ENCODE measurements at regions not wholly inside any gene's neighbourhood (a gene's known extent, or its start where the extent isn't known, plus 50 kb on each side); places are given as distances from the start of the nearest gene placed in this dataset.

DNA sequence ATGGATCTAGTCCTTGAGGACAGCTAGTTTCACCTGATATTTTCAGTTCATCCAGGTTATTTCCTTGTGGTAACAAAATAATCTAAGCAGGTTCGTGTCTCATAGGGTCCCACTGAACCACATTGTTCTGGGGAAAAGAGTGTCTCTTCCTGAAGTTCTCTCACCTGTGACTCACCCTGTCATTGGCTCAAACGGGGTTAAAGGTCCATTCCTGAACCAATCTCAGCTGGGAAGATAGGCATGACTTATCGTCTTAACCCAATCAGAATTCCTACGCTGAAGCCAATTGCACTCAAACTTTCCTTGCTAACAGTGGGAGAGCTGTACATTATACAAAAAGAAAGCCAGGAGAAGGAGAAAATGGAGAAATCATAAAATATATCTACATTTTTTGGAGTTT, 475.8 kb downstream of the TOX3 start:
- no peak overlapping the region for H3K4me3 ChIP-seq (ENCODE audit: low read depth, low read length)
- TF ChIP-seq, protein P1, sequence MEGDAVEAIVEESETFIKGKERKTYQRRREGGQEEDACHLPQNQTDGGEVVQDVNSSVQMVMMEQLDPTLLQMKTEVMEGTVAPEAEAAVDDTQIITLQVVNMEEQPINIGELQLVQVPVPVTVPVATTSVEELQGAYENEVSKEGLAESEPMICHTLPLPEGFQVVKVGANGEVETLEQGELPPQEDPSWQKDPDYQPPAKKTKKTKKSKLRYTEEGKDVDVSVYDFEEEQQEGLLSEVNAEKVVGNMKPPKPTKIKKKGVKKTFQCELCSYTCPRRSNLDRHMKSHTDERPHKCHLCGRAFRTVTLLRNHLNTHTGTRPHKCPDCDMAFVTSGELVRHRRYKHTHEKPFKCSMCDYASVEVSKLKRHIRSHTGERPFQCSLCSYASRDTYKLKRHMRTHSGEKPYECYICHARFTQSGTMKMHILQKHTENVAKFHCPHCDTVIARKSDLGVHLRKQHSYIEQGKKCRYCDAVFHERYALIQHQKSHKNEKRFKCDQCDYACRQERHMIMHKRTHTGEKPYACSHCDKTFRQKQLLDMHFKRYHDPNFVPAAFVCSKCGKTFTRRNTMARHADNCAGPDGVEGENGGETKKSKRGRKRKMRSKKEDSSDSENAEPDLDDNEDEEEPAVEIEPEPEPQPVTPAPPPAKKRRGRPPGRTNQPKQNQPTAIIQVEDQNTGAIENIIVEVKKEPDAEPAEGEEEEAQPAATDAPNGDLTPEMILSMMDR (IDR thresholded peaks at IDR 0.05; ENCODE audit: insufficient read depth, low read length), result no peak

DNA sequence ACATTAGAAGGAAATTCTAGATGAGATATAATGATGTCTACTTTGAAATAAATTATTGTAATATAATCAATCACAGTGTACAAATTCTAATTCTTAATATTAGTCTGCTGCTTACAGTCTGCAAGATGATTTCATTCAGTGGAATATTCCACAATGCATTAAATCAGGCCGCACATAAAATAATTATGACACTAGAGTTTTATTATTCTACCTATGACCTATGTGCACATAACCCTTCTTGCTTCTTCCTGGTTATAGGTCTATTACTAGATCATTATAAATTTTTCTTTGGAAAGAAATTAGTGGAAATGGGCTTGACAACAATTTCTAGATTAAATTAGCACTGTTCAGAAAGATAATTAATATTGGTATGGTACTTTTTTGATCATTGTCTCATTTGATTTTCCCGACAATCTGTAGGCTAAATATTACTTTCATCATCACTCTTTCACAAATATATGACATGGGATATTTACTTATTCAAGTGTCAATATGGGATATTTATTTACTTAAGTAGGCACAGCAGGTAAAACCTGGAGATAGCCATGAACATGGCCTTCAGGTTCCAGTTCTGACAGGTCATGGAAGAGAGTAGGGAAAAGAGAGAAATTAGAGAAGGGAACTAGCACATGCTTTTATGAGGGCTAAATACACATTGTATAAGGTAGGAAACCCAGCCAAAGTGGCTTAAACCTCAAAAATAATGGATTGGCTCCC, 476.4 kb downstream of the TOX3 start:
- TF ChIP-seq, protein P1 (IDR thresholded peaks at IDR 0.05; ENCODE audit: insufficient read depth, low read length), result no peak
- no peak for DNase-seq (ENCODE audit: low read depth)
- H3K4me3 ChIP-seq (ENCODE audit: low read depth, low read length), result no peak overlapping the region

More for the DNA sequence above, 475.8 kb downstream of the TOX3 start:
- DNase-seq (ENCODE audit: low read depth), result no peak

DNA sequence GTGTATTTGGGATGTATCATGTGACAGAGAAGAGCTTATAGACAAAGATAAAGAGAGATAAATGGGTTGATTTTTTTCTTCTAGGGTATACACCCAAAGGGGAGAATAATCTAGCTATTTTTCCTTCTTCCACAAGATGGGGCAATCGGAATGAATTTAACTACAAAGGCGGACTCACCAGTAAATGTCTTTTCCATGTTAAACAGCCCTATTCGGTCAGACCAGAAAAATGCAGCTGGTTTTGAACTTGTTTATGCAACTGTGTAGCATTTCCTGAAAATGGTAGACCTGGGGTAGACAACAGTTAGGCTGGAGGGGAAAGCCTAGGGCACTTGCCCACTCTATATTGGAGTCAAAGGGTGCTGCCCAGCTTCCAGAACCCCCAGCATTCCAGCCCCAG, 477.1 kb downstream of the TOX3 start:
- TF ChIP-seq, protein P1 (IDR thresholded peaks at IDR 0.05; ENCODE audit: insufficient read depth, low read length), result no peak
- H3K4me3 ChIP-seq (ENCODE audit: low read depth, low read length), result no peak overlapping the region
- no peak for DNase-seq (ENCODE audit: low read depth)

DNA sequence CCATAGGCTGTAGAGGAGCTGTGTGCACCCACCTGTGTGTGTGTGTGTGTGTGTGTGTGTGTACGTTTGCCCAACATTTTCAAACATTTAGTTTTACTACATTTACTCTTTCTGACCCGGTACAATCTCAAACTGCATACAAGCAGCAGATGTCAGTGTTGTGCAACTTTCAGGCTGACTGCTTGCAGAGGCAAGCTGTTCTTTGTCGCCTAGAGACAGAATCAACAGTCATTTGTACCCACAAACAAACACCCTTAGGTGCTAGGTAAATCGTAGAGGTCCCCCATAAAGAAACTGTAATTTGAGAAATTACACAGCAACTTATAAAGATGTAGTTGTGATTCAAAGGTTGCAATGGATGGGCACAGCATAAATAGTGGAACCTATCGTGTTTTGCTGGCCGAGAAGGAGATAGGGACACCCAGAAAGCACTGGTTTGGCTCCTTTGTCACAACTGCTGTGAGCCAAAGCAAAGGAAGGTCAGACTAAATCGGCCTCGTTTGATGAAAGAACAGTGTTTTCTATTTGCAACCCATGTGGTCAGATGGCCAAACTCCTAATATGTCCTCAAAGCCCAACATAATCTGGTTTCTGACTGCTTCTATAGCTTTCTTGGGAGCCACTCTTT, 478.4 kb downstream of the TOX3 start:
- TF ChIP-seq, protein P1 (IDR thresholded peaks at IDR 0.05; ENCODE audit: insufficient read depth, low read length), result no peak
- no peak for DNase-seq (ENCODE audit: low read depth)

DNA sequence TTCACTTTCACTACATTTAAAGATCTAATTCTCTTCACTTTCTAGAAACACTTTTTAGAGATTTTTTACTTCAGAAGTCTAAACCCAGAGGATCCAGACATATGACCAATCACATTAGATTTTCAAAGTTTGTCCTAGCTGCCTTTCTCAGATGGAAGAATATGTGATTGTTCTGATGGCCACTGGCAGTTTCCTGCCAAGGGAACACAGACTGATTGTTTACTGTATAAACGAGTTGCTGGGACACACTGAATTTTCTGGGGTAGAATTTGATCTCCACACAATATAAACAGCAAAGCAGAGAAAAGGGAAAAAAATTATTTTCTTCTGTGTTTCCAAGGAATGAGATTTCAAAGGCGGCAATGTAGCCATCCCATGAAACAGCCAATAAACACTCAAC, 480.0 kb downstream of the TOX3 start:
- TF ChIP-seq, protein P1 (IDR thresholded peaks at IDR 0.05; ENCODE audit: insufficient read depth, low read length), result no peak
- H3K4me3 ChIP-seq (ENCODE audit: low read depth, low read length), result no peak overlapping the region
- no peak for DNase-seq (ENCODE audit: low read depth)

More for the DNA sequence above, 478.4 kb downstream of the TOX3 start:
- no peak overlapping the region for H3K4me3 ChIP-seq (ENCODE audit: low read depth, low read length)

DNA sequence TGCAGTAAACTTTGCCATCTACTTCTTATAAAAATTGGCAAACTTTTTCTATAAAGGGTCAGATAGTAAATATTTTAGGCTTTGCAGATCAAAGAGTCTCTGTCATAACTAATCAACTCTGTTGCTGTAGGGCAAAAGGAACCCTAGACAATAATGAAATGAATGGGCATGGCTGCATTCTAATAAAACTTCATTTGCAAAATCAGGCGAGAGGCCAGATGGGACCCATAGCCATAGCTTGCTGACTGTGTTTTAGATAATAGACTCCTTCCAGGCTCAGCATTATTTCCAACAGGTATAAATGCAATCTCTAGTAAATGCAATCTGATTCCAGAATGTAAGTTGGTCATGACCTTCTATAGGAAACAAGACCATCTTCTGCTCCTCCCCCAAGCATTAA, 490.7 kb downstream of the TOX3 start:
- H3K4me3 ChIP-seq (ENCODE audit: low read depth, low read length), result no peak overlapping the region
- TF ChIP-seq, protein P1 (IDR thresholded peaks at IDR 0.05; ENCODE audit: insufficient read depth, low read length), result no peak
- no peak for DNase-seq (ENCODE audit: low read depth)

All from fibroblast of the aortic adventitia (primary cell).